ENCODE measurements at regions not wholly inside any gene's neighbourhood (a gene's known extent, or its start where the extent isn't known, plus 50 kb on each side); places are given as distances from the start of the nearest gene placed in this dataset.

- WGBS (ENCODE audit: missing lambda C conversion rate), result 74% methylated on average over 3 of the region's 3 CpGs
- POLR2A ChIA-PET, result interaction anchor here (1.6 kb wide), 1 partner anchor 75 kb away, joined by 4 read pairs; no protein-coding TSS in a partner anchor
- no peak for TF ChIP-seq RFX5 (IDR thresholded peaks at IDR 0.05)
- TF ChIP-seq CBX2 (IDR thresholded peaks at IDR 0.05; ENCODE audit: borderline replicate concordance, low read depth), result no peak
- no peak for TF ChIP-seq POLR2A (IDR thresholded peaks at IDR 0.05; ENCODE audit: low read length)
- 0 out of 5 replicates have a peak, but pooled peaks of 1 of the 2 experiments have one; percentile 9 for TF ChIP-seq JUN (IDR thresholded peaks at IDR 0.05)
- H3K4me3 ChIP-seq, result no peak overlapping the region
- H3K4me1 ChIP-seq, result peaks cover 26% of the 10 kb centered on the region
- CTCF ChIA-PET, result no interaction called here
- peak; percentile 53 to 71; a peak in 4 of 6 replicates for ATAC-seq
- peak overlapping the region; percentile 72 to 89 for H3K27ac ChIP-seq
- peak in 1 of 2 experiments; percentile 53 for DNase-seq (ENCODE audit: low read depth in 1 of 2, low spot score in 1 of 2)
- H3K9me3 ChIP-seq, result no peaks in the 10 kb centered on the region
- no peak for FAIRE-seq
- peak overlapping the region; percentile 63 for H3K4me2 ChIP-seq
Observed at GRCh38 chr7:50868426-50869100, 85.9 kb upstream of the GRB10 start.

DNA sequence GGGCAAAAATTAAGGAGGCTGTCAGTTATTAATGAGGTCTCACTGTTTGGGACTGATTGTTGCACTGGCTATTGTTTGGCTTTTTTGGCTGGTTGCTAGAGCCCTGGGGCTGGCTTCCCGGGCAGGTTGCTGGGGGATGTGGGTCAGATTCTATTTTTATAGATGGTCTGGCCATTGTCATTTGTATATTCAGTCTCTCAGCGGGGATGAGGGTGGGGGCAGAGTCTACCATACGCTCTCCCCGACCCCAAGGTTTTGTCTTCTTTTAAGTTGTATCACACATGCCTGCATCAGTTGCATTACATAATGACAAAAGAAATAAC, 84.3 kb upstream of the GRB10 start:
- no peak for ATAC-seq
- H3K4me3 ChIP-seq, result no peak overlapping the region
- no peaks in the 10 kb centered on the region for H3K9me3 ChIP-seq
- CTCF ChIA-PET, result no interaction called here
- no peak for DNase-seq (ENCODE audit: low read depth in 1 of 2, low spot score in 1 of 2)
- H3K4me1 ChIP-seq, result peaks cover 26% of the 10 kb centered on the region
- peak overlapping the region in 1 of 2 experiments; percentile 10; a peak in 2 of 6 replicates for H3K27ac ChIP-seq
- WGBS (ENCODE audit: missing lambda C conversion rate), result 74% methylated on average over 4 of the region's 4 CpGs
- POLR2A ChIA-PET, result no interaction called here
- TF ChIP-seq POLR2AphosphoS2 (conservative IDR thresholded peaks at IDR 0.05; ENCODE audit: low read length) (no peak), RAD21 (conservative IDR thresholded peaks at IDR 0.05 in 1 of 2, IDR thresholded peaks at IDR 0.05 in 1 of 2) (no peak), GATA3 (IDR thresholded peaks at IDR 0.05; ENCODE audit: borderline replicate concordance) (no peak), CHD2 (IDR thresholded peaks at IDR 0.05; ENCODE audit: low read length, partially characterized antibody) (no peak), KDM5A (IDR thresholded peaks at IDR 0.05) (no peak), CEBPB (IDR thresholded peaks at IDR 0.05) (no peak), HOXB5 (CRISPR knock-in tag; IDR thresholded peaks at IDR 0.05) (no peak), ZFP36 (IDR thresholded peaks at IDR 0.05; ENCODE audit: borderline replicate concordance, partially characterized antibody) (no peak), PHF8 (IDR thresholded peaks at IDR 0.05; ENCODE audit: borderline replicate concordance, low read depth) (no peak), RCOR1 (IDR thresholded peaks at IDR 0.05; ENCODE audit: low read depth, low read length) (no peak)
- TF ChIP-seq, protein P1, sequence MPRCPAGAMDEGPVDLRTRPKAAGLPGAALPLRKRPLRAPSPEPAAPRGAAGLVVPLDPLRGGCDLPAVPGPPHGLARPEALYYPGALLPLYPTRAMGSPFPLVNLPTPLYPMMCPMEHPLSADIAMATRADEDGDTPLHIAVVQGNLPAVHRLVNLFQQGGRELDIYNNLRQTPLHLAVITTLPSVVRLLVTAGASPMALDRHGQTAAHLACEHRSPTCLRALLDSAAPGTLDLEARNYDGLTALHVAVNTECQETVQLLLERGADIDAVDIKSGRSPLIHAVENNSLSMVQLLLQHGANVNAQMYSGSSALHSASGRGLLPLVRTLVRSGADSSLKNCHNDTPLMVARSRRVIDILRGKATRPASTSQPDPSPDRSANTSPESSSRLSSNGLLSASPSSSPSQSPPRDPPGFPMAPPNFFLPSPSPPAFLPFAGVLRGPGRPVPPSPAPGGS (IDR thresholded peaks at IDR 0.05), result no peak
- TF ChIP-seq, protein P2, sequence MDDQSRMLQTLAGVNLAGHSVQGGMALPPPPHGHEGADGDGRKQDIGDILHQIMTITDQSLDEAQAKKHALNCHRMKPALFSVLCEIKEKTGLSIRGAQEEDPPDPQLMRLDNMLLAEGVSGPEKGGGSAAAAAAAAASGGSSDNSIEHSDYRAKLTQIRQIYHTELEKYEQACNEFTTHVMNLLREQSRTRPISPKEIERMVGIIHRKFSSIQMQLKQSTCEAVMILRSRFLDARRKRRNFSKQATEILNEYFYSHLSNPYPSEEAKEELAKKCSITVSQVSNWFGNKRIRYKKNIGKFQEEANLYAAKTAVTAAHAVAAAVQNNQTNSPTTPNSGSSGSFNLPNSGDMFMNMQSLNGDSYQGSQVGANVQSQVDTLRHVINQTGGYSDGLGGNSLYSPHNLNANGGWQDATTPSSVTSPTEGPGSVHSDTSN (IDR thresholded peaks at IDR 0.05), result no peak
- no peak for FAIRE-seq
- no peak overlapping the region for H3K4me2 ChIP-seq

- ChIA-PET POLR2A (no interaction called here), CTCF (interaction anchor here (1.0 kb wide), 1 partner anchor 75 kb away, joined by 3 read pairs; no protein-coding TSS in a partner anchor)
- no peaks in the 10 kb centered on the region for H3K9me3 ChIP-seq
- ATAC-seq (no peak), DNase-seq (ENCODE audit: low read depth in 1 of 2, low spot score in 1 of 2) (no peak), FAIRE-seq (no peak)
- TF ChIP-seq RARB (CRISPR knock-in tag; IDR thresholded peaks at IDR 0.05) (no peak), HOXA7 (CRISPR knock-in tag; IDR thresholded peaks at IDR 0.05) (no peak), NPAS2 (CRISPR knock-in tag; IDR thresholded peaks at IDR 0.05; ENCODE audit: borderline replicate concordance) (no peak), CHD4 (IDR thresholded peaks at IDR 0.05; ENCODE audit: borderline replicate concordance) (no peak)
- H3K27ac ChIP-seq, result peak overlapping the region in 1 of 2 experiments; percentile 10; a peak in 1 of 6 replicates
- WGBS (ENCODE audit: missing lambda C conversion rate), result 88% methylated on average over 11 of the region's 11 CpGs
- H3K4me3 ChIP-seq, result no peak overlapping the region
- no peak overlapping the region for H3K4me2 ChIP-seq
- H3K4me1 ChIP-seq, result peaks cover 26% of the 10 kb centered on the region
Observed at GRCh38 chr7:50866343-50867033, 83.8 kb upstream of the GRB10 start.

Measured in A549 (cell line).